Keratinocyte (primary cell): ENCODE measurements at regions not wholly inside any gene's neighbourhood (a gene's known extent, or its start where the extent isn't known, plus 50 kb on each side); places are given as distances from the start of the nearest gene placed in this dataset.

Experiments used
- DNase-seq: peaks from one replicate; pipeline ENCODE4 v3.0.0-alpha.2; 2011; ENCODE audit warnings: low read depth, missing footprints, low spot score
- FAIRE-seq: peaks from 2 replicates; lab custom pipeline; 2011; peaks lifted over from hg19 to GRCh38; lab: Jason Lieb, UNC
- H2AFZ ChIP-seq: 2 replicates; pipeline ENCODE4 v1.6.0; 2012; ENCODE audit warnings: low read length, control low read depth, inconsistent platforms; ENCODE audit not compliant: control insufficient read depth
- H3K27ac ChIP-seq: 2 replicates; pipeline ENCODE4 v1.5.1; 2011; ENCODE audit warnings: low read length; ENCODE audit not compliant: control insufficient read depth, insufficient read depth
- H3K27me3 ChIP-seq: 3 replicates; pipeline ENCODE4 v1.6.0; 2011; ENCODE audit warnings: low read length; ENCODE audit not compliant: control insufficient read depth, insufficient read depth; ENCODE audit errors: extremely low read depth
- H3K36me3 ChIP-seq, 2 experiments: 2 replicates in 1 of 2; 3 replicates in 1 of 2; pipeline ENCODE4 v1.5.1; 2011; ENCODE audit warnings: low read length in 2 of 2, mild to moderate bottlenecking in 1 of 2; ENCODE audit not compliant: control insufficient read depth in 2 of 2, insufficient read depth in 2 of 2; ENCODE audit errors: extremely low read depth in 1 of 2
- H3K4me1 ChIP-seq: 3 replicates; pipeline ENCODE4 v1.5.1; 2011; ENCODE audit warnings: low read length; ENCODE audit not compliant: control insufficient read depth, insufficient read depth; ENCODE audit errors: extremely low read depth
- H3K4me2 ChIP-seq: 3 replicates; pipeline ENCODE4 v1.6.0; 2011; ENCODE audit warnings: low read depth, low read length; ENCODE audit not compliant: control insufficient read depth, insufficient read depth; ENCODE audit errors: extremely low read depth
- H3K4me3 ChIP-seq, 3 experiments: fragments of 200-600 bp in 1 of 3; sonication (generic) in 1 of 3; 2 replicates in 2 of 3; 3 replicates in 1 of 3; pipeline ENCODE4 v1.5.1; 2011 to 2016; ENCODE audit warnings: low read length in 3 of 3, mild to moderate bottlenecking in 3 of 3, control low read depth in 2 of 3, inconsistent platforms in 1 of 3, low read depth in 1 of 3, mixed read lengths in 1 of 3, mixed run types in 1 of 3, moderate library complexity in 1 of 3; ENCODE audit not compliant: control insufficient read depth in 2 of 3, insufficient read depth in 2 of 3; ENCODE audit errors: extremely low read depth in 1 of 3
- H3K79me2 ChIP-seq: 2 replicates; pipeline ENCODE4 v1.6.0; 2012; ENCODE audit warnings: low read length; ENCODE audit not compliant: control insufficient read depth, insufficient read depth
- H3K9ac ChIP-seq: 3 replicates; pipeline ENCODE4 v1.6.0; 2011; ENCODE audit warnings: low read length; ENCODE audit not compliant: control insufficient read depth, insufficient read depth; ENCODE audit errors: extremely low read depth
- H3K9me1 ChIP-seq: 3 replicates; pipeline ENCODE4 v1.6.0; 2011; ENCODE audit warnings: low read length; ENCODE audit not compliant: control insufficient read depth, insufficient read depth; ENCODE audit errors: extremely low read depth
- H3K9me3 ChIP-seq: 2 replicates; pipeline ENCODE4 v1.5.1; 2012; ENCODE audit warnings: low read depth, low read length; ENCODE audit not compliant: control insufficient read depth
- H4K20me1 ChIP-seq: 3 replicates; pipeline ENCODE4 v1.6.0; 2011; ENCODE audit warnings: low read length; ENCODE audit not compliant: control insufficient read depth, insufficient read depth; ENCODE audit errors: extremely low read depth
- EZH2 ChIP-seq: IDR thresholded peaks from one replicate; pipeline ENCODE4 v1.6.1; 2012; ENCODE audit warnings: inconsistent platforms, mild to moderate bottlenecking, low read length, moderate library complexity
- dilution Hi-C: fragments of 300-500 bp; cut with MboI; formaldehyde crosslinking; loops from one replicate; pipeline ENCODE4 v1.7.0; 2020; ENCODE audit warnings: low sequenced_read_pairs; ENCODE audit not compliant: extremely low pct_ligation_motif_present
- TF ChIP-seq, protein P1 (sequence below), 3 experiments: IDR thresholded peaks in 1 of 3; conservative IDR thresholded peaks in 1 of 3; optimal IDR thresholded peaks in 1 of 3; 2 replicates in 2 of 3; 3 replicates in 1 of 3; pipeline versions ENCODE3 to v1.5.1; 2011; ENCODE audit warnings: low read length in 3 of 3, mild to moderate bottlenecking in 3 of 3, moderate library complexity in 2 of 3, control low read depth in 1 of 3, inconsistent platforms in 1 of 3; ENCODE audit not compliant: insufficient read depth in 2 of 3; ENCODE audit errors: extremely low read depth in 1 of 3

DNA sequence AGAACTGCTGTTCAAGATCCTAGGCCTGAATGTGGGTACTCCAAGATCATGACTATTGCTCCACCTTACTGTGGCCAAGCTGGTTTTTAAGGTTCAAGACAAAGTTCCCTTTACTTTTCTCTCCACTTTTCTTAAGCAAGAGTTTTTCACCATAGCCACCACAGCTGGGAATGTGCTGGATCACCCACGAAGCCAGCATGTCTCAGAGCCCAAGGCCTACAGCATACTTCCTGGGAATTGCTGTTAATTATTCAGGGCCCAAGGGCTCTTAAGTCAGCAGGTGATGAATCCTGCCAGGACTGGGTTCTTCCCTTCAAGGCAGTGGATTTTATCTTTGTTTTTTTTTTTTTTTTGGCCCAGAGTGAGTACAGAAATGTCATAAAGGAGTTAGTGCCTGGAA, 149.4 kb upstream of the TUSC1 start:
- DNase-seq (no peak), FAIRE-seq (no peak)
- TF ChIP-seq EZH2: no peak
- TF ChIP-seq, protein P1, sequence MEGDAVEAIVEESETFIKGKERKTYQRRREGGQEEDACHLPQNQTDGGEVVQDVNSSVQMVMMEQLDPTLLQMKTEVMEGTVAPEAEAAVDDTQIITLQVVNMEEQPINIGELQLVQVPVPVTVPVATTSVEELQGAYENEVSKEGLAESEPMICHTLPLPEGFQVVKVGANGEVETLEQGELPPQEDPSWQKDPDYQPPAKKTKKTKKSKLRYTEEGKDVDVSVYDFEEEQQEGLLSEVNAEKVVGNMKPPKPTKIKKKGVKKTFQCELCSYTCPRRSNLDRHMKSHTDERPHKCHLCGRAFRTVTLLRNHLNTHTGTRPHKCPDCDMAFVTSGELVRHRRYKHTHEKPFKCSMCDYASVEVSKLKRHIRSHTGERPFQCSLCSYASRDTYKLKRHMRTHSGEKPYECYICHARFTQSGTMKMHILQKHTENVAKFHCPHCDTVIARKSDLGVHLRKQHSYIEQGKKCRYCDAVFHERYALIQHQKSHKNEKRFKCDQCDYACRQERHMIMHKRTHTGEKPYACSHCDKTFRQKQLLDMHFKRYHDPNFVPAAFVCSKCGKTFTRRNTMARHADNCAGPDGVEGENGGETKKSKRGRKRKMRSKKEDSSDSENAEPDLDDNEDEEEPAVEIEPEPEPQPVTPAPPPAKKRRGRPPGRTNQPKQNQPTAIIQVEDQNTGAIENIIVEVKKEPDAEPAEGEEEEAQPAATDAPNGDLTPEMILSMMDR (optimal IDR thresholded peaks at IDR 0.05 in 1 of 3, IDR thresholded peaks at IDR 0.05 in 1 of 3, conservative IDR thresholded peaks at IDR 0.05 in 1 of 3; ENCODE audit: extremely low read depth in 1 of 3, insufficient read depth in 2 of 3, low read length in 3 of 3): no peak
- no peak overlapping the region for H3K4me2 ChIP-seq
- no peaks in the 10 kb centered on the region for H3K79me2 ChIP-seq
- no peaks in the 10 kb centered on the region for H4K20me1 ChIP-seq
- no peaks in the 10 kb centered on the region for H3K9me1 ChIP-seq
- no peak overlapping the region for H3K9ac ChIP-seq
- no peaks in the 10 kb centered on the region for H3K4me1 ChIP-seq
- H3K4me3 ChIP-seq: no peak overlapping the region
- H3K9me3 ChIP-seq: no peaks in the 10 kb centered on the region
- no peak overlapping the region for H2AFZ ChIP-seq
- H3K36me3 ChIP-seq: no peaks in the 10 kb centered on the region
- dilution Hi-C loops: no loop called here
- H3K27me3 ChIP-seq: no peaks in the 10 kb centered on the region
- no peak overlapping the region for H3K27ac ChIP-seq

DNA sequence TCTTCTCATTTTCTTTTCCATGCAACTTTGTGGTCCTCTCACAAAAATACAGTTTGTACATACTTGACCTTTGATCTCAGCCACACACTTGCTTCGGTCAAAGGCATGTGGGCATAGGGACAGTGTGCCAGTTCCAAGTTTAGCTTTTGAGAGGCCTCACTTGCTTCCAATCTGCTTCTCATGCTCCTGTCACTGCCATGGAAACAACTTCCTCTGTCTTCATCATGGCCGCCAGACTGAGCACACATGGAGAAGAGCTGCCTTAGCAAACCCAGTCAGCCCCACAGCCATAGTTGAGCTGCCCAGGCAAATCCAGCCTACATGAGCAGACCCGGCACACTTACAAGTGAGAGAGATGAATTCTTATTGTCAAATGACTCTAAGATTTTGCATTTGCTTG, 138.2 kb upstream of the TUSC1 start:
- no peaks in the 10 kb centered on the region for H3K4me1 ChIP-seq
- FAIRE-seq (no peak), DNase-seq (no peak)
- no peak overlapping the region for H3K9ac ChIP-seq
- H2AFZ ChIP-seq: no peak overlapping the region
- H3K27ac ChIP-seq: no peak overlapping the region
- H3K27me3 ChIP-seq: no peaks in the 10 kb centered on the region
- H3K9me3 ChIP-seq: no peaks in the 10 kb centered on the region
- TF ChIP-seq, protein P1 (optimal IDR thresholded peaks at IDR 0.05 in 1 of 3, IDR thresholded peaks at IDR 0.05 in 1 of 3, conservative IDR thresholded peaks at IDR 0.05 in 1 of 3; ENCODE audit: extremely low read depth in 1 of 3, insufficient read depth in 2 of 3, low read length in 3 of 3): no peak
- TF ChIP-seq EZH2: no peak
- no peak overlapping the region for H3K4me2 ChIP-seq
- H4K20me1 ChIP-seq: no peaks in the 10 kb centered on the region
- no peak overlapping the region for H3K4me3 ChIP-seq
- dilution Hi-C loops: no loop called here
- H3K36me3 ChIP-seq: no peaks in the 10 kb centered on the region
- no peaks in the 10 kb centered on the region for H3K79me2 ChIP-seq
- H3K9me1 ChIP-seq: no peaks in the 10 kb centered on the region
